ENCODE measurements at regions not wholly inside any gene's neighbourhood (a gene's known extent, or its start where the extent isn't known, plus 50 kb on each side); places are given as distances from the start of the nearest gene placed in this dataset.

DNA sequence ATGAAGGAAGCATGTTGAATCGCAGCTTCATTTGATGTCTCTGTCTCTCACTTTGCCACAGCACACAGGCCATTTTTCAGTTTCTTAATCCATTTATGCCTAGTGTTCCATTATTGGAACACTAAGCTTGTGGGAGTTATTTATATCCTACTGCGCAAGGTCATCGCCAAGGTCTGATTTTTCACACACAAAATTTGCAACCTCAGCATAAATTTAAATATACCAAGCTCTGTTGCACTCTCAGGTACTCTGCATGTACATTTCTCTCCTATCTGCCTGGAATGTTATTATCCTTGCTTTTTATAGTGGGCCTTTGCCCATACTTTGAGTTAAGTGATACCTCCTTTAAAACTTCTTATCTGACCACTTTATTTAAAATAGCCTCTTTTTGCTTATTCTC lies 519.2 kb upstream of the TOM1L1 start:
- TF ChIP-seq POLR2A (IDR thresholded peaks at IDR 0.05), result no peak
- TF ChIP-seq EP300 (IDR thresholded peaks at IDR 0.05), result no peak
